Islet precursor cell (in vitro differentiated cells): ENCODE measurements at regions not wholly inside any gene's neighbourhood (a gene's known extent, or its start where the extent isn't known, plus 50 kb on each side); places are given as distances from the start of the nearest gene placed in this dataset.

ENCODE experiments used
- DNase-seq: peaks from one replicate; pipeline ENCODE4 v3.0.0-alpha.2; 2018

DNA sequence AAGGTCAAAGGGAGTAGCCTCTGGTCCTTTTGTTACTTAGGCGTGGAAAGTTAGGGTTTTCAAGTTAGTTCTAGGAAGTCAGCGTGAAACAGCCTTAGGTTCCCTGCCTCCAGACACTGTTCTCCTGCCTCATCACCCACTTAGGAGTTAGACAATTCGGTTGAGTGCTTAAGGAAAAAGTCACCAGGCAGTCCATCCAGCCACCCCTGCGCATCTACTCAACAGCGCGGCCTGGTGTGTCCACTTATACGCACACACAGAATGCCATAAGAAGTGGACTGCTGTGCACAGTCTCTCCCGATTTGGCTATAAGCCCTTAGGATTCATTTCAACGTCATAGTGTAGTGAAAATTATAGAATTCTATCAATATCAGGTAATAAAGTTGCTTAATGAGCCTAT, 470.8 kb upstream of the TNP1 start:
- DNase-seq: peak; percentile 65

- no peak for DNase-seq
Observed at GRCh38 chr2:217329023-217329431, 469.2 kb upstream of the TNP1 start.

- DNase-seq: no peak
Observed at GRCh38 chr2:217328622-217328978, 468.7 kb upstream of the TNP1 start.

DNA sequence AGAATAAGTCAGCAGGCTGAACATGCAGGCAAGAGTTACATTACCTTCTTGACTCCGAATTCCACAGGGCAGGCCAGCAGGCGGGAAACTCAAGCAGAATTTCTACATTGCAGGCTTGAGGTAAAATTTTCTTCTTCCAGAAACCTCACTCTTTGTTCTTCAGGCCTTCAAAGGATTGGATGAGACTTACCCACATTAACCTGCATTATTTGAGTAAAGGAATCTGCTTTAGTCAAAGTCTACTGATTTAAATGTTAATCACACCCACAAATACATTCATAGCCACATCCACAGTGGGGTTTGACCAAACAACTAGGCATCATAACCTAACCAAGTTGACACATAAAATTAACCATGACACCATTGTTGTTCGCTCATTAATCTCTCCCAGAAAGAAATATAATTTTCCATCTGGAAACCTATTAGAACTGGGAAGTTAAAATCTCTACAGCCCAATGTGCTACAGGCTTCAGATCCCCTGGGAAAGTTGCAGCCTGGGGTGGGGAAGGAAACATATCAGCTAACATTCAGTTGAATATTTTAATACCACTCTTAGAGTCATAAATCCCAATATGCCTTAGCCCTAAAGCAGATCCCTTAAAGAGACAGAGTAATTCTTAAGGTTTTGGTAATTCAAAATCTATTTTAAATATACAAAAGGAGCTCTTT, 468.2 kb upstream of the TNP1 start:
- no peak for DNase-seq

DNA sequence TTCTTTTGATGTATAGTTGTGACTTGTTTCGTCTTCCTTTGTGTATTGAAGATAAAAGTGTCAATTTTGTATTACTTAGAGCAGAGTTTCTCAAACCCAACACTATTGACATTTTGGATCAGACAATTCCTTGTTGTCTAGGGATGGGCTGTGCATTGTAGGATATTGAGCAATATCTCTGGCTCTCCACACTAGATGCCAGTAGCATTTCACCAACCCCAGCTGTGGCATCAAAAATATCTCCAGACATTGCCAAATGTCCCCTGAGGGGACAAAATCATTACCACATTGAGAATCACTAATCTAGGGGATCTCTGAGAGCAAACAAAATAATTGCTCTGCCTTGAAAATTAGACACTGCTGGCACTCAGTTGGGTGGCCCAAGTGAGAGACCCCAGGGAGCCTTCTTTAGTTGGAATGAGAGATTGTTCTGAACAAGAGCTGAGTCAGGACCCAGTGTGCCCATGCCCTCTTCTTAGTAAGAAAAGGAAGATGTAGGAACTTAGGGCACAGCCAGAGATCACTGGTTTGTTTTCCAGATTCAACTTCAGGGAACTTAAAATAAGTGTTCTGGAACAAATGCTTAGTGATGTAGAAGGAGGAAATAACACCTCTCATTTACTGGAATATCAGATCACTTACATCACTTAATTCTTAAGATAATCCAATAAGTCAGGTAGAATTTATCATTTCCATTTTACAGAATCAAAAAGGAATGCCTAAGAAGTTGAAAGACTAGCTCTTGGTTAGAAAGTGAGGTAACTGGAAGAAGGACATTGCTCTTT, 466.6 kb upstream of the TNP1 start:
- DNase-seq: no peak

- DNase-seq: no peak
Observed at GRCh38 chr2:217325816-217326215, 466.0 kb upstream of the TNP1 start.

DNA sequence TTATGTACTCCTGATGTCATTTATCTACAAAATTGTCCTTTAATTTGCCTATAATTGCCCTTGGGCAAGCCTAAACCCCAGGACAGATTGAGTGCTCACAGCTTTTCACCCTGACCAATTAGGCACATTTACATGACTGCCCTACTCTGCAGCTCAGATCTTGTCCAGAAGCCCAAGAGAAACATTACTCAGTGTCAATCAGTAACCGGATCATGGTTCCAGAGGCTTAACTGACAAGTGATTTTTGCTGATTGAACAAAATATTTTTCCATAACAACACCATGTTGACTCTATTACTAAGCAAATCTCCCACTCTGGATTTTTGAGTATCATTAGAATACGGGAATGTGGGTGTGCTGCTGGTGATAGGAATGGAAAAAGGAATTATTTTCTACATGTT, 465.4 kb upstream of the TNP1 start:
- no peak for DNase-seq

DNA sequence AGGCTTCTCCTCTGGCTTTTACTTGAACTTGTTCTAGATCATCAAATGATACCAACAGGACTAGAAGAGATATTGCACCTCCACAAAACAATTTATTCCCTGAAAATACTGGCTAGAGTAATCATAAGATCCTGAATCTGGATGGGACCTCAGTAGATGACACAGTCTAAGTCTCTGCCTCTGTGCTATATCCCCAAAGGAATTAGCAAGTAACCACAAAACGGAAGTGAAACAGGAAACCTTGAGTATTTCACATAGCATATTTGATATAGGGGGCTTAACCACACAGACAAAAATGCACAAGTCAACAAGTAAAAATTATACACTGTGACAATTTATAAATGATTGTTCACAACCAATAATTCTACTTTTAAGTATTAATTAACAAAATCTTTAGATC, 456.9 kb upstream of the TNP1 start:
- no peak for DNase-seq

DNA sequence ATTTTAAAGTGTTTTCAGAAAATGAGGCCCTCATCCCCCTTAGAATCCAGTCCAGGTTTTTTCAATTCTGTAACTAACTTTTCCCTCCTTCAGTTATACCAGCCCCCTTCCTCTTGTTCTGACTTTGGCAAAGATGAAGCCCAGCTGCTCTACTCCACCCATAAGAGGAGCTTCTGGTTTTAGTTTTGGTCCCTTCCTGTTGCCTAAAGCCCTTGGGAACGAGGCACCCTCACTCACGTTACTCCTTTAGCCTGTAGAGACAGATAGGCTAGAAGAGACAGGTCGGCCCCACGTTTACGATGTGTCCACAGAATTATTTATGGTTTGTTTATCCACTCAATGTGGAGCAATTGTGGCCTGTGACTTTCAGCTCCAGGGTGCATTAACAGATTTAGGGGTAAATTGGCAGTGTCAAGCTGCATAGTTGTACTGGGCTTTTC, 454.2 kb upstream of the TNP1 start:
- DNase-seq: no peak

GRCh38 chr2:217313386-217313785, 453.5 kb upstream of the TNP1 start:
- no peak for DNase-seq

DNA sequence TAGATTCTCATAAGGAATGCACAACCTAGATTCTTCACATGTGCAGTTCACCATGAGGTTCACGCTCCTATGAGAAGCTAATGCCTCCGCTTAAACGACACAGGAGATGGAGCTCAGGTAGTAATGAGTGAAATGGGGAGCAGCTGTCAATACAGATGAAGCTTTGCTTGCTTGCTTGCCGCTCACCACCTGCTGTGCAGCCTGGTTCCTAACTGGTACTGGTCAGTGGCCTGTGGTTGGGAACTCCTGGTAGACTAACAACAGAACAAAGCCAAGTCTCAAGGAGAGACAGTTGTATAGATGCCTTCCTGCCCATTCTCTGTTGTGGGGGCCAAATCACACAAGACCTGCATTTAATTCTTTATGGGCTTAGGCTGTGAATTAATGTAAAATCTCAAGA, 449.2 kb upstream of the TNP1 start:
- DNase-seq: no peak

GRCh38 chr2:217307023-217307422, 447.2 kb upstream of the TNP1 start:
- no peak for DNase-seq

DNA sequence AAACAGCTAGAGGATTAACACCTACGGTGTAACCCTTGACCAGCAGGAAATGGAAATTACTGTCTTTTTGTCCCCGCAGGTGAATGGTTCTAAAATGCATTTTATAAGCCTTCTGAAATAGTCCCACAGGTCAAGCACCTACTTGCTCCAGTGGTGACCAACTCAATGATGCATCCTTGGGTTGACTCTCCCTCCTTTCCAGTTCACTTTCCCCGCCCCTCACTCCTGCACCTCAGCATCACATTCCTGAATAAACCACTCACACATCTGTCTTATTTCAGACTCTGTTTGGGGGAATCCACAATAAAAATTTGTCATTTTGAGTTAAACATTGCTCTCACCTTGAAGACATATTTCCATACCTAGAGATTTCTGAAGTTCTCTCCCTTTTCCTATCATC, 446.0 kb upstream of the TNP1 start:
- DNase-seq: no peak

- no peak for DNase-seq
Observed at GRCh38 chr2:217304582-217304981, 444.7 kb upstream of the TNP1 start.

- no peak for DNase-seq
Observed at GRCh38 chr2:217302856-217303255, 443.0 kb upstream of the TNP1 start.

GRCh38 chr2:217301142-217301925, 441.5 kb upstream of the TNP1 start:
- DNase-seq: no peak

GRCh38 chr2:217299590-217299989, 439.7 kb upstream of the TNP1 start:
- DNase-seq: no peak

GRCh38 chr2:217297096-217297495, 437.2 kb upstream of the TNP1 start:
- DNase-seq: no peak

GRCh38 chr2:217294818-217295217, 435.0 kb upstream of the TNP1 start:
- no peak for DNase-seq

- DNase-seq: no peak
Observed at GRCh38 chr2:217294211-217294610, 434.3 kb upstream of the TNP1 start.

- no peak for DNase-seq
Observed at GRCh38 chr2:217293607-217294006, 433.7 kb upstream of the TNP1 start.

- no peak for DNase-seq
Observed at GRCh38 chr2:217293046-217293445, 433.2 kb upstream of the TNP1 start.

DNA sequence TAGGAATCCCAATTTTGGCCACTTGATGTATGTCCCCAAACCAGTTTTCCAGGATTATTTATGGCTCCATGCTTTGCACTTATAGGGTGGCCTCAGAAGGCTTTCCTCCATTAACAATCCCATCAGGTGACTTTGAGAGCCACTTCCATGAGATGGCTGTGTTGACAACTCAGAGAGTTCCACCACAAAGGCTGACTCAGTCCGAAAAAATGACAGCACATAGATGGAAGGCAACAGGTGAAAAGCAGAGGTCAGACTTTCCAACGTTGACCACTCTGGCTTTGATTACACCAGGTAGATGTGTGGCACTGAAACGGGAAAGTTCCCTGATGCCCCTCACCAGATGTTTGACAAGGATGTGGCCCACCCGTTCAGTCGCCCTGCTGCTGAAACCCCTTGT, 431.4 kb upstream of the TNP1 start:
- peak; percentile 78 for DNase-seq

DNA sequence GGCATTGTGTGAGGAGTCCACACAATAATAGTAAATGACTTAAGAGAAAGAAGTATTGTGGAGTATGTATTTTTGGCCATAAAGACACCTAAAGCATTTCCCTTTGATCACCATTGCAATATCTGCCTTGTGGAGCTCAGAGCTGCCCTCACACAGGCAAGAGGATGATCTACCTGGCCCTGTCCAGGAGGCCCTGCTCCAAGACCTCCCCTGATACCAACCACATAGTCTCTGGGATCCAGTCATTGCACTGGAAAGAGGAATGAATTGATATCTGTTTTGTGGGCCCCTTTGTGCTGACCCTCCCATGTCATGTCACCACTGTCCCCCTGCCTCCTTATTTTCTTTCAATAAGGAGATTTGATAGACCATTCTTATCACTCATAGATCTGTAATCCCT, 430.6 kb upstream of the TNP1 start:
- DNase-seq: no peak
